ENCODE measurements at regions not wholly inside any gene's neighbourhood (a gene's known extent, or its start where the extent isn't known, plus 50 kb on each side); places are given as distances from the start of the nearest gene placed in this dataset.
"Not testable (repeated sequence)": the region's sequence is repeated elsewhere in the genome, so short reads cannot be mapped to it uniquely, and the experiment has no call there.

GRCh38 chr5:124894541-124894940 lies 148.1 kb upstream of the ZNF608 start:
- no peak for DNase-seq (ENCODE audit: low spot score)

- DNase-seq (ENCODE audit: low spot score): no peak
Observed at GRCh38 chr5:124895236-124895635, 148.8 kb upstream of the ZNF608 start.

- no peak for DNase-seq (ENCODE audit: low spot score)
Observed at GRCh38 chr5:124901081-124901480, 154.6 kb upstream of the ZNF608 start.

- no peak for DNase-seq (ENCODE audit: low spot score)
Observed at GRCh38 chr5:124902097-124902821, 155.8 kb upstream of the ZNF608 start.

GRCh38 chr5:124905256-124906130 lies 159.1 kb upstream of the ZNF608 start:
- no peak for DNase-seq (ENCODE audit: low spot score)

GRCh38 chr5:124906339-124907097 lies 160.1 kb upstream of the ZNF608 start:
- DNase-seq (ENCODE audit: low spot score): peak; percentile 35

GRCh38 chr5:124907098-124907644 lies 160.7 kb upstream of the ZNF608 start:
- no peak for DNase-seq (ENCODE audit: low spot score)

- DNase-seq (ENCODE audit: low spot score): no peak
Observed at GRCh38 chr5:124908581-124909451, 162.4 kb upstream of the ZNF608 start.

- no peak for DNase-seq (ENCODE audit: low spot score)
Observed at GRCh38 chr5:124909734-124910133, 163.3 kb upstream of the ZNF608 start.

- no peak for DNase-seq (ENCODE audit: low spot score)
Observed at GRCh38 chr5:124910354-124911016, 164.0 kb upstream of the ZNF608 start.

- no peak for DNase-seq (ENCODE audit: low spot score)
Observed at GRCh38 chr5:124912638-124913328, 166.3 kb upstream of the ZNF608 start.

GRCh38 chr5:124913329-124913653 lies 166.9 kb upstream of the ZNF608 start:
- no peak for DNase-seq (ENCODE audit: low spot score)

GRCh38 chr5:124916313-124916712 lies 169.9 kb upstream of the ZNF608 start:
- not testable (repeated sequence) for DNase-seq (ENCODE audit: low spot score)

GRCh38 chr5:124918618-124919017 lies 172.2 kb upstream of the ZNF608 start:
- DNase-seq (ENCODE audit: low spot score): no peak

GRCh38 chr5:124919076-124919475 lies 172.6 kb upstream of the ZNF608 start:
- DNase-seq (ENCODE audit: low spot score): no peak

GRCh38 chr5:124919747-124920525 lies 173.5 kb upstream of the ZNF608 start:
- DNase-seq (ENCODE audit: low spot score): no peak

GRCh38 chr5:124920909-124921666 lies 174.6 kb upstream of the ZNF608 start:
- DNase-seq (ENCODE audit: low spot score): no peak

- no peak for DNase-seq (ENCODE audit: low spot score)
Observed at GRCh38 chr5:124921694-124922093, 175.3 kb upstream of the ZNF608 start.

All from GM03348 (cell line).